Prostate gland (tissue), 2 donors: ENCODE measurements at regions not wholly inside any gene's neighbourhood (a gene's known extent, or its start where the extent isn't known, plus 50 kb on each side); places are given as distances from the start of the nearest gene placed in this dataset.

Source experiments
- DNase-seq: peaks from one replicate; pipeline ENCODE4 v3.0.0-alpha.2; 2019; ENCODE audit warnings: low spot score
- H3K27ac ChIP-seq, 2 donors: fragments of 200-600 bp; sonication (generic); 2 replicates each; pipeline ENCODE4 v1.5.1; 2017 to 2019
- H3K27me3 ChIP-seq: fragments of 200-600 bp; sonication (generic); replicated peaks from 2 replicates; pipeline ENCODE4 v1.5.1; 2019; ENCODE audit not compliant: insufficient read depth
- H3K36me3 ChIP-seq, 2 donors: fragments of 200-600 bp; sonication (generic); 1 replicate in 1 of 2; 2 replicates in 1 of 2; pipeline versions ENCODE4 v1.5.1 to v1.8.1; 2017 to 2019
- H3K4me1 ChIP-seq: fragments of 200-600 bp; sonication (generic); replicated peaks from 2 replicates; pipeline ENCODE4 v1.5.1; 2019
- H3K4me3 ChIP-seq, 2 donors: fragments of 200-600 bp; sonication (generic); 2 replicates each; pipeline ENCODE4 v1.5.1; 2017 to 2019
- H3K9me3 ChIP-seq: fragments of 200-600 bp; sonication (generic); 2 replicates; pipeline ENCODE4 v1.5.1; 2017
- POLR2A ChIP-seq: fragments of 450-650 bp; IDR thresholded peaks from one replicate; pipeline ENCODE4 v1.6.1; 2016; ENCODE audit warnings: antibody characterized with exemption, mild to moderate bottlenecking
- POLR2AphosphoS5 ChIP-seq: sonication (generic); formaldehyde crosslinking; IDR thresholded peaks from one replicate; pipeline ENCODE4 v1.6.1; 2017; ENCODE audit warnings: antibody characterized with exemption
- WGBS: methylation state at CpG from one replicate; pipeline ENCODE4 v1.1.5; 2018; 5-methylcytosine and 5-hydroxymethylcytosine counted together
- intact Hi-C: fragments of 100-400 bp; cut with DNase I; formaldehyde crosslinking; loops from one replicate; pipeline ENCODE4 v1.14.2; 2022
- TF ChIP-seq, protein P1 (sequence below), 4 experiments: fragments of 200-600 bp in 2 of 4; fragments of 450-650 bp in 2 of 4; sonication (generic) in 2 of 4; IDR thresholded peaks; 1 replicate in 3 of 4; 2 replicates in 1 of 4; pipeline ENCODE4 v1.5.1; 2016 to 2019; ENCODE audit warnings: antibody characterized with exemption in 4 of 4, mild to moderate bottlenecking in 2 of 4, moderate library complexity in 2 of 4

DNA sequence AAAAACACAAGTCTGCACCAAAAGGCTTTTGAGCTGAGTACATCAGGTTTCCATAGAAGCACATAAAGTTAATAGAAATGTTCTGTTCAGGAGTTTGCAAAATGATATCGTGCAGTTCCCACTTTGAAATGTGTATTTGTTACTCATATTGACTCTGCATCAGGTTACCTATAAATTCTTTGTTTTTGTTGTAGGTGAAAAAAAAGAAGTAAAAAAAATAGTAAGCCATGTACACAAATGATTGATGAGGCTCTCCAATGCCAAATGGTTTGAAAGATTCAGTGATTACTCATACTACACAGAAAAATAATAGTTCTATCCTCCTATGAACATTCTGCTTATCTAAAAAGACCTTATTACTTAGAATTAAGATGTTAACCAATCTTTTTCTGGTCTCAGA lies 287.3 kb upstream of the MME start:
- H3K4me3 ChIP-seq: no peak overlapping the region
- DNase-seq: no peak
- intact Hi-C loops: no loop called here
- H3K4me1 ChIP-seq: no peaks in the 10 kb centered on the region
- TF ChIP-seq, protein P1, sequence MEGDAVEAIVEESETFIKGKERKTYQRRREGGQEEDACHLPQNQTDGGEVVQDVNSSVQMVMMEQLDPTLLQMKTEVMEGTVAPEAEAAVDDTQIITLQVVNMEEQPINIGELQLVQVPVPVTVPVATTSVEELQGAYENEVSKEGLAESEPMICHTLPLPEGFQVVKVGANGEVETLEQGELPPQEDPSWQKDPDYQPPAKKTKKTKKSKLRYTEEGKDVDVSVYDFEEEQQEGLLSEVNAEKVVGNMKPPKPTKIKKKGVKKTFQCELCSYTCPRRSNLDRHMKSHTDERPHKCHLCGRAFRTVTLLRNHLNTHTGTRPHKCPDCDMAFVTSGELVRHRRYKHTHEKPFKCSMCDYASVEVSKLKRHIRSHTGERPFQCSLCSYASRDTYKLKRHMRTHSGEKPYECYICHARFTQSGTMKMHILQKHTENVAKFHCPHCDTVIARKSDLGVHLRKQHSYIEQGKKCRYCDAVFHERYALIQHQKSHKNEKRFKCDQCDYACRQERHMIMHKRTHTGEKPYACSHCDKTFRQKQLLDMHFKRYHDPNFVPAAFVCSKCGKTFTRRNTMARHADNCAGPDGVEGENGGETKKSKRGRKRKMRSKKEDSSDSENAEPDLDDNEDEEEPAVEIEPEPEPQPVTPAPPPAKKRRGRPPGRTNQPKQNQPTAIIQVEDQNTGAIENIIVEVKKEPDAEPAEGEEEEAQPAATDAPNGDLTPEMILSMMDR (IDR thresholded peaks at IDR 0.05): no peak
- TF ChIP-seq POLR2AphosphoS5 (no peak), POLR2A (no peak)
- no peaks in the 10 kb centered on the region for H3K27me3 ChIP-seq
- no peak overlapping the region for H3K27ac ChIP-seq
- H3K36me3 ChIP-seq: no peaks in the 10 kb centered on the region
- WGBS: 40% methylated on average over 1 of the region's 1 CpG
- H3K9me3 ChIP-seq: no peaks in the 10 kb centered on the region

DNA sequence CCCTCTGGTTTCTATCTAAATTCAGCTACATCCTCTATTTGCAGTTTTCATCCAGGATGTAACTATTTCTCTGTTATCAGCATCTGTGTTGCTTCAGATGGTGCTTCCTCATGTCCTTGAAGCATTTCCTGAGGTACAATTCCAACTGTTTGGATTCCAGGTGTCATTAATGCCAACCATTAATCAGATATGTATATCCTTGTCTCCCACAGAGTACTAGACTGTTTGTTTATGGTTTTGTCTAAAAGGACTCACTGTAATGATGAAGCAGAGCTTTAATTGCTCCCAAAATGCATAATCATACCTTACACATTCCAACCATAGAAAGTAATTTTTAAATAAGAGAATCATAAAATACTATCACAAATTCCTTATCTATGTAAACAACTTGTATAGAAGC lies 288.5 kb upstream of the MME start:
- TF ChIP-seq, protein P1 (IDR thresholded peaks at IDR 0.05): no peak
- TF ChIP-seq POLR2AphosphoS5: no peak
- TF ChIP-seq POLR2A: no peak
- DNase-seq: no peak

DNA sequence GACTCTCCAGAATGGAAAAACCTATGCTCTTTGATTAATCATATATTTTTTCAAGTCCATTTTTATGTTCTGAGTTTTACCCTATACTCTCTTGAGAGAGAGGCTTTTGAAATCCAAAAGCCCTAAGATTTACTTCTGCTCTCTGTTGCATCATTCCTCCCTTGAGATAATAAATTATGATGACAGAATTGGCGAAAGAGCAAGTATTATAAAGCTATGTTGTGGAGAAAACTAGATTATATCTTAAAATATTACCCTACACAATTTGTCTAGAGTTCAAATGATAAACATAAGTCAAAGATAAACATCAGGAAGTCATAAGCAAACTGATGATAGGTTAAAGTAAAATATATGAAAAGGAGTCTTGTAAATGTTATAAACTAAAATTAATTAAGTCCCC lies 293.4 kb upstream of the MME start:
- H3K27ac ChIP-seq: no peak overlapping the region
- H3K4me1 ChIP-seq: no peaks in the 10 kb centered on the region
- H3K36me3 ChIP-seq: no peaks in the 10 kb centered on the region
- H3K4me3 ChIP-seq: no peak overlapping the region
- no peak for TF ChIP-seq POLR2A
- TF ChIP-seq POLR2AphosphoS5: no peak
- TF ChIP-seq, protein P1 (IDR thresholded peaks at IDR 0.05): no peak
- intact Hi-C loops: no loop called here
- H3K9me3 ChIP-seq: no peaks in the 10 kb centered on the region
- H3K27me3 ChIP-seq: no peaks in the 10 kb centered on the region
- DNase-seq: no peak
- 32% methylated on average over 1 of the region's 1 CpG for whole genome bisulfite sequencing

More for the DNA sequence above, 288.5 kb upstream of the MME start:
- H3K9me3 ChIP-seq: no peaks in the 10 kb centered on the region
- H3K4me3 ChIP-seq: no peak overlapping the region
- intact Hi-C loops: no loop called here
- no peaks in the 10 kb centered on the region for H3K4me1 ChIP-seq
- H3K27ac ChIP-seq: no peak overlapping the region
- H3K27me3 ChIP-seq: no peaks in the 10 kb centered on the region
- no peaks in the 10 kb centered on the region for H3K36me3 ChIP-seq

DNA sequence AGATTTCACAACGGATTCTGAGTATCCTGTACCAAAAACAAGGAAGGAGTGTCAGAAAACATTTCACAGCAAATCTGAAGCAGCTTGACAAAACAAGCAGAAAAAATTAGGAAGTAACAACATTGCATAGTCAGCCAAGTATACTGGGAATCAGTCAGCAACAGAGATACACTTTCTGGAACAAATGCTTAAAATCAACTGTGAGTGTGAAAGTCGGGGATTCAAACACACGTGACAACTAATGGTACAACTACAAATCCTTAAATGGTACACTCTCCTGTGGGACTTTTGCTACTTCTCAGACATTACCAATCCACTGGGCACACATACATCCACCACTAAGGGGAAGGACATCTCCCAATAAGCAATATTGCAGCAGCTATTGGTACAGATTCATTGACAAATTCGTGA lies 296.6 kb upstream of the MME start:
- TF ChIP-seq POLR2A (no peak), POLR2AphosphoS5 (no peak)
- TF ChIP-seq, protein P1 (IDR thresholded peaks at IDR 0.05): no peak
- H3K9me3 ChIP-seq: no peaks in the 10 kb centered on the region
- WGBS: 68% methylated on average over 4 of the region's 4 CpGs
- no peak overlapping the region for H3K4me3 ChIP-seq
- H3K27ac ChIP-seq: no peak overlapping the region
- intact Hi-C loops: no loop called here
- no peak for DNase-seq
- H3K4me1 ChIP-seq: no peaks in the 10 kb centered on the region
- no peaks in the 10 kb centered on the region for H3K36me3 ChIP-seq
- no peaks in the 10 kb centered on the region for H3K27me3 ChIP-seq

DNA sequence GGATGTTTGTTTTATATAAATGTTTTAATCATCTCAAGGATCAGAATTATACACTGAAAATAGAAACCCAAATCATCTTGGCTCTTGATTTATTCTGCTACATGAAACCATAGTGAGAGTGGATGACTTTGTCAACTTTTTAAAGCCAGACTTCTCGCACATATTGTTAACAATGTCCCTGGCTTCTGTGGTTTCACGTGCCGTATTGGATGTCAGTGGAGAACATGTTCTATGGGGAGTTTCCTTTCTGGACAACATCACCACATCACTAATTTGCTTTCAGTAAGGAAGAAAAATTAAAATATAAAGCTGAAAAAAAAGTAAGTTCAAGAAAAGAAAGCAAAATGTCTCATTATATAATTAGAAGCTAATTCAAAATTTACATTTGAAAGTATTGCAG lies 297.1 kb upstream of the MME start:
- DNase-seq: no peak
- WGBS: 67% methylated on average over 3 of the region's 3 CpGs
- TF ChIP-seq POLR2A: no peak
- TF ChIP-seq, protein P1 (IDR thresholded peaks at IDR 0.05): no peak
- TF ChIP-seq POLR2AphosphoS5: no peak
- Histone ChIP-seq H3K4me3 (no peak overlapping the region), H3K27me3 (no peaks in the 10 kb centered on the region), H3K9me3 (no peaks in the 10 kb centered on the region), H3K4me1 (no peaks in the 10 kb centered on the region), H3K36me3 (no peaks in the 10 kb centered on the region), H3K27ac (no peak overlapping the region)
- intact Hi-C loops: no loop called here
